ENCODE measurements at regions not wholly inside any gene's neighbourhood (a gene's known extent, or its start where the extent isn't known, plus 50 kb on each side); places are given as distances from the start of the nearest gene placed in this dataset.
"Not testable (repeated sequence)": the region's sequence is repeated elsewhere in the genome, so short reads cannot be mapped to it uniquely, and the experiment has no call there.

DNA sequence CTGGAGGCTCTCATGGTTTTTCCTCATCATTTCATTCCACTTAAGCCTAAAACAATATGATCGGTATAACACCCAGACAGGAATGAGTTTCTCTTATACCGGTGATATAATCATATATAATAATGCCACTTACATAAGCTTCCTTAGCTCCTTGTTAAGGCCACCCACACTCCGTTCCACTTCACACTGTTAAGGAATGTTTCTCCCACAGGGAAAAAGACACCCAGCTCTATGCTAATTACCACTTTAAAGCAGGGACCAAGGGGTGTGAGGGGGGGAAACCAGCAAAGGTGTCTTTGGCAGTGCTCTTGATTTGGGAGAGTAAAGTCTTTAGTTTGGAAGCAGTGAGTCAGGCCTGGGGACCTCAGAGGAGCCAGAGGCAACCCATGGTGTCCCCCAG is 245.4 kb downstream of the NPIPA7 start:
- CTCF ChIA-PET (ENCODE audit: partially characterized antibody); H3K14ac ChIP-seq (ENCODE audit: insufficient read length); H3K9me3 ChIP-seq (ENCODE audit: insufficient read depth in 2 of 2, low read depth in 1 of 2, low read length in 1 of 2); H3K9ac ChIP-seq (replicated peaks in 1 of 4; ENCODE audit: extremely low read depth in 1 of 4, low read depth in 3 of 4, low read length in 3 of 4); H3K18ac ChIP-seq (ENCODE audit: extremely low read depth, low read length); H4K8ac ChIP-seq (ENCODE audit: extremely low read depth, insufficient read depth, low read length); POLR2A ChIA-PET (ENCODE audit: partially characterized antibody); H3K79me2 ChIP-seq (ENCODE audit: control insufficient read depth in 1 of 2, insufficient read depth in 2 of 2, low read length in 2 of 2); H3K4ac ChIP-seq (replicated peaks; ENCODE audit: insufficient read length, low read depth, low read length); H4K5ac ChIP-seq (ENCODE audit: insufficient read length, low read depth, low read length); H2BK5ac ChIP-seq (ENCODE audit: low read depth, low read length); H2AFZ ChIP-seq (ENCODE audit: low read length); H3K36me3 ChIP-seq (ENCODE audit: control insufficient read depth in 2 of 4, insufficient read depth in 4 of 4, low read length in 3 of 4); H3K56ac ChIP-seq (replicated peaks; ENCODE audit: insufficient read length, low read depth, low read length); H2AK5ac ChIP-seq (ENCODE audit: low read depth, low read length); H3K4me1 ChIP-seq (replicated peaks in 1 of 4; ENCODE audit: control insufficient read depth in 3 of 4, insufficient read depth in 4 of 4, low read length in 3 of 4); FAIRE-seq; H4K91ac ChIP-seq (replicated peaks; ENCODE audit: insufficient read length, low read length); H3K4me2 ChIP-seq (ENCODE audit: insufficient read depth in 1 of 2, low read depth in 2 of 2, low read length in 2 of 2); DNase-seq (ENCODE audit: low read depth in 1 of 2, low spot score in 2 of 2); H2BK15ac ChIP-seq (ENCODE audit: low read length); H2BK120ac ChIP-seq (replicated peaks; ENCODE audit: low read depth, low read length); H3K27me3 ChIP-seq (replicated peaks in 1 of 4; ENCODE audit: control insufficient read depth in 3 of 4, extremely low read depth in 1 of 4, insufficient read depth in 3 of 4, low read length in 3 of 4); H2BK12ac ChIP-seq (ENCODE audit: low read depth, low read length); H3K27ac ChIP-seq (ENCODE audit: low read depth, low read length); H4K20me1 ChIP-seq (replicated peaks in 1 of 2; ENCODE audit: control insufficient read depth in 1 of 2, insufficient read depth in 2 of 2, low read length in 2 of 2); H3K23me2 ChIP-seq (ENCODE audit: low read depth, low read length); H3K79me1 ChIP-seq (ENCODE audit: low read depth, low read length); H3K4me3 ChIP-seq (ENCODE audit: extremely low read depth in 1 of 4, insufficient read depth in 2 of 4, low read depth in 3 of 4, low read length in 4 of 4); H3K23ac ChIP-seq (ENCODE audit: insufficient read length); H2BK20ac ChIP-seq (ENCODE audit: low read length): not testable (repeated sequence)
- WGBS, 2 experiments (ENCODE audit: extremely low coverage in 1 of 2, insufficient coverage in 1 of 2, insufficient read length in 1 of 2, insufficient replicate concordance in 2 of 2, low coverage in 1 of 2, low lambda C conversion rate in 2 of 2, missing lambda C conversion rate in 1 of 2), result 77% methylated on average over 2 of the region's 3 CpGs; no CpG with 5 or more reads in 1 of the 2 experiments

DNA sequence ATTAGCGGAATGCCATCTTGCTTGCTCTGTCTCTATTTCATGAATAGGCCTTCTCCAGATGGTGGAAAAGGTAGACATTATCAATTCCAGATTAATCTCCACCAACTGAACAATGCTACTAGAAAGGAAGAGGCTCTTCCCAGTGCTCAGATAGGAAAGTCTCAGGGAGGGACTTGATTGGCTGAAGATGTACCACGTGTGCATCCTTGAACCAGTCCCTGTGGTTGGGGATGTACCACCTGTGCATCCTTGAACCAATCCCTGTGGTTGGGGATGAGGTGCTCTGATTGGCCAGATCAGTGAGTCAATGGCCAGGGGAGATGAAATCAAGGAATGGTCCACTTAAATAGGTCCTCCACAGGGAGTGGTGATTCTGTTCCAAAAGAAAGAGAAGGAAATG is 246.2 kb downstream of the NPIPA7 start:
- H3K79me1 ChIP-seq (ENCODE audit: low read depth, low read length); H3K27ac ChIP-seq (ENCODE audit: low read depth, low read length); H2BK5ac ChIP-seq (ENCODE audit: low read depth, low read length); DNase-seq (ENCODE audit: low read depth in 1 of 2, low spot score in 2 of 2); H4K5ac ChIP-seq (ENCODE audit: insufficient read length, low read depth, low read length); H3K56ac ChIP-seq (replicated peaks; ENCODE audit: insufficient read length, low read depth, low read length); H3K4me3 ChIP-seq (ENCODE audit: extremely low read depth in 1 of 4, insufficient read depth in 2 of 4, low read depth in 3 of 4, low read length in 4 of 4); CTCF ChIA-PET (ENCODE audit: partially characterized antibody); H2BK120ac ChIP-seq (replicated peaks; ENCODE audit: low read depth, low read length); H3K14ac ChIP-seq (ENCODE audit: insufficient read length); POLR2A ChIA-PET (ENCODE audit: partially characterized antibody); H3K36me3 ChIP-seq (ENCODE audit: control insufficient read depth in 2 of 4, insufficient read depth in 4 of 4, low read length in 3 of 4); H4K20me1 ChIP-seq (replicated peaks in 1 of 2; ENCODE audit: control insufficient read depth in 1 of 2, insufficient read depth in 2 of 2, low read length in 2 of 2); H3K4ac ChIP-seq (replicated peaks; ENCODE audit: insufficient read length, low read depth, low read length); H3K18ac ChIP-seq (ENCODE audit: extremely low read depth, low read length); H3K23ac ChIP-seq (ENCODE audit: insufficient read length); H3K4me1 ChIP-seq (replicated peaks in 1 of 4; ENCODE audit: control insufficient read depth in 3 of 4, insufficient read depth in 4 of 4, low read length in 3 of 4); FAIRE-seq; H2AFZ ChIP-seq (ENCODE audit: low read length); H3K9ac ChIP-seq (replicated peaks in 1 of 4; ENCODE audit: extremely low read depth in 1 of 4, low read depth in 3 of 4, low read length in 3 of 4); H3K9me3 ChIP-seq (ENCODE audit: insufficient read depth in 2 of 2, low read depth in 1 of 2, low read length in 1 of 2); H2BK15ac ChIP-seq (ENCODE audit: low read length); H2AK5ac ChIP-seq (ENCODE audit: low read depth, low read length); H3K4me2 ChIP-seq (ENCODE audit: insufficient read depth in 1 of 2, low read depth in 2 of 2, low read length in 2 of 2); H3K27me3 ChIP-seq (replicated peaks in 1 of 4; ENCODE audit: control insufficient read depth in 3 of 4, extremely low read depth in 1 of 4, insufficient read depth in 3 of 4, low read length in 3 of 4); H2BK12ac ChIP-seq (ENCODE audit: low read depth, low read length); H2BK20ac ChIP-seq (ENCODE audit: low read length); H3K79me2 ChIP-seq (ENCODE audit: control insufficient read depth in 1 of 2, insufficient read depth in 2 of 2, low read length in 2 of 2); H4K8ac ChIP-seq (ENCODE audit: extremely low read depth, insufficient read depth, low read length); H4K91ac ChIP-seq (replicated peaks; ENCODE audit: insufficient read length, low read length); H3K23me2 ChIP-seq (ENCODE audit: low read depth, low read length): not testable (repeated sequence)
- WGBS, 2 experiments (ENCODE audit: extremely low coverage in 1 of 2, insufficient coverage in 1 of 2, insufficient read length in 1 of 2, insufficient replicate concordance in 2 of 2, low coverage in 1 of 2, low lambda C conversion rate in 2 of 2, missing lambda C conversion rate in 1 of 2), result 93% methylated on average over 1 of the region's 2 CpGs; no CpG with 5 or more reads in 1 of the 2 experiments

Measured in H1 (cell line).